ENCODE measurements at regions not wholly inside any gene's neighbourhood (a gene's known extent, or its start where the extent isn't known, plus 50 kb on each side); places are given as distances from the start of the nearest gene placed in this dataset.

- no peak for TF ChIP-seq CTCF (IDR thresholded peaks at IDR 0.05; ENCODE audit: low read depth, low read length)
- no peak for TF ChIP-seq EZH2phosphoT487 (IDR thresholded peaks at IDR 0.05; ENCODE audit: low read depth)
Observed at GRCh38 chr6:80519811-80520594, 413.5 kb downstream of the BCKDHB start.
